ENCODE measurements at regions not wholly inside any gene's neighbourhood (a gene's known extent, or its start where the extent isn't known, plus 50 kb on each side); places are given as distances from the start of the nearest gene placed in this dataset.
A peak's percentile ranks its signal among the peaks of the same experiment; 100 is the strongest.

DNA sequence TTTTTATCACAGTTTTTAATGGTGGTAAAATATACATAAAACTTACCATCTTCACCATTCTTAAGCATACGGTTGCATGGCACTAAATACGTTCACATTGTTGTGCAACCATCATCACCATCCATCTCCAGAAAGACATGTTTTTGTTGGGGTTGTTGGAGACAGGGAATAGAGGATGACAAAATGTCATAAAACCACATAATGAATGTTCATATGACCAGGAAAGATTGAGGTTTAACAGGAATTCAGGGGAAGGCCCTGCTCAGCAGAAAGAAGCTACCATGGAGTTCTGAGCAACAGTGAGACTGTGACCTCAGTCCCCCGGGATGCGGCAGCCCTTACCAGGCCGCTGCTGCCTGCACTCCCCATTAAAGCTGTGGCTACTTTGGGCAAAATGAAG, 63.9 kb upstream of the TRIM2 start:
- DNase-seq: no peak

GRCh38 chr4:153141238-153141637, 63.0 kb upstream of the TRIM2 start:
- no peak for DNase-seq

DNA sequence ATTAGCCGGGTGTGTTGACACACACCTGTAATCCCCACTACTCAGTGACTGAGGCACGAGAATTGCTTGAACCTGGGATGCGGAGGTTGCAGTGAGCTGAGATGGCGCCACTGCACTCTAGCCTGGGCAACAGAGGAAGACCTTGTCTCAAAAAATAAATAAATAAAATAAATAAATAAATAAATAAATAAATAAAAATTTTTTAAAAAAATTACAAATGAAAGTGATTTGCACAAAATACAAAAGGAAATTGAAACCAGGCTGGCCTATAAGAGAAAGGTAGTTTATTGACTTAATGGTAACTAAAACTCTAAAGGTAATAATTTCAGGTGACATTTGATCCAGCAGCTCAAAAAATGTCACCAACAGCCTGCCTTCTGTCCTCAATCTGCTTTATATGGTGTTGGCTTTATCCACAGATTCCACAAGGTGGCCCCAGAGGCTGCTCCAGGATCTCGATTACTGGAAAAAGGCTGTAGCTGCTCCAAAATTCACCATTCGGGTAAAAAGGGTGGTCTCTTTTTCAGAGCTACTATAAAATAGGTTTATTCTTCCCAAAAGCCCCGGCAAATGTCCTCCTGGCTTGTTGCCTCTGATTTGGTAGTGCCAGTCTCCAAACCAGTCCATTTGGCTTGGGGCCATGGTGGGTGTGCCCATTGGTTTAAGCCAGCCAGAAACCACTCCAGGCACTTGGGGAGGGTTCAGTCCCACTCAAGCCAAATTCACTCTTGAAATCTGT, 61.4 kb upstream of the TRIM2 start:
- DNase-seq: peak; percentile 49

DNA sequence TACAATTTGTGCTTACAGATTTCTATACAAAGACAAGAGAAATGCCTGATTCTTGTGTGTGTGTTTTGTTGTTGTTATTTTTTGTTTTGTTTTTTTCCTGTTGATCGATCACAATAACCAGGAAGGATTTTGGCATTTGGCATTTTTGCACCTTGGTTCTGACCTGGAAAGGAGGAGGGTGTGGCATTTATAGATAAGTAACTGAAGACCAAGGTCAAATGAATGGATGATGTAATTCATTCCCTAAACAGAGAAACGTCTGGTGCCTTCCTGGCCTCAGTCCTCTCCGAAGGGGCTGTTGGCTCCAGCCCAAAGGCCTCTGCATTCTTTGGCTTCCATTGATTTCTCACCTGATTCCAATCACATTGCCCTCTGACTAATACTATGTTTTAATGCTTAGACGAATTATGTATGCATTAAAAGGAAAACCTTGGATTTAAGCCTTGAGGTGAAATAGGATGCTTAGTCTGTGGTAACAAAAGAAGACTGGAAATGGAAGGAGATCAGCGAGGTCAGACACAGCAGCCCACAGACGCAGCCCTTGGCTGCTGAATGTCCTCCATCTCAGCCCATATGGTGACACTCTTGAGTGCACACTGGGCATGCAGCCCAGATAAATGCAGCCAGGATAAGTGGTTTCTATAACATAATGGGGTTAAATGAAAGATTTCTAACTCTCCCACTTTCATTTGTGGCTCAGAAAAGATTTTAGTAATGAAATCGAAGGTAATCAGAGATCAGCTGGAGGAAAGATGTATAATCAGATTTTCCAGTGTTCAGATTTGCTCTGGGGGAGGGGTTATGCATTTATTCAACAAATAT, 60.5 kb upstream of the TRIM2 start:
- no peak for DNase-seq

DNA sequence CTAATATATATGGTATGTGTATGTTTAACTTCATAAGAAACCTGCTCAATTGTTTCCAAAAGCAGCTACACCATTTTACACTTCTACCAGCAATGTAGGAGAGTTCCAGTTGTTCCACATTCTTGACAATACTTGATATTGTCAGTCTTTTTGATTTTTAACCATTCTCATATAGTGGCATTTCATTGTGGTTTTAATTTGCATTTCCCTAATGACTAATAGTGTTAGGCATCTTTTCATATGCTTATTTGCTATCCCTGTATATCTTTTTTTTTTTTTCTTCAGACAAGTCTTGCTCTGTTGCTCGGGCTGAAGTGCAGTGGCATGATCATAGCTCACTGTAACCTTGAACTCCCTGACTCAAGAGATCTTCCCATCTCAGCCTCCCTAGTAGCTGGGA, 58.2 kb upstream of the TRIM2 start:
- no peak for DNase-seq

- no peak for DNase-seq
These were observed 57.3 kb upstream of the TRIM2 start for GRCh38 chr4:153146961-153147360.

GRCh38 chr4:153148791-153149190, 55.5 kb upstream of the TRIM2 start:
- DNase-seq: no peak

GRCh38 chr4:153151535-153152455, 52.4 kb upstream of the TRIM2 start:
- peak; percentile 71 for DNase-seq

GRCh38 chr4:153152501-153153338, 51.5 kb upstream of the TRIM2 start:
- DNase-seq: peak; percentile 28

- DNase-seq: peak; percentile 32
These were observed 50.8 kb upstream of the TRIM2 start for GRCh38 chr4:153153339-153153871.

DNA sequence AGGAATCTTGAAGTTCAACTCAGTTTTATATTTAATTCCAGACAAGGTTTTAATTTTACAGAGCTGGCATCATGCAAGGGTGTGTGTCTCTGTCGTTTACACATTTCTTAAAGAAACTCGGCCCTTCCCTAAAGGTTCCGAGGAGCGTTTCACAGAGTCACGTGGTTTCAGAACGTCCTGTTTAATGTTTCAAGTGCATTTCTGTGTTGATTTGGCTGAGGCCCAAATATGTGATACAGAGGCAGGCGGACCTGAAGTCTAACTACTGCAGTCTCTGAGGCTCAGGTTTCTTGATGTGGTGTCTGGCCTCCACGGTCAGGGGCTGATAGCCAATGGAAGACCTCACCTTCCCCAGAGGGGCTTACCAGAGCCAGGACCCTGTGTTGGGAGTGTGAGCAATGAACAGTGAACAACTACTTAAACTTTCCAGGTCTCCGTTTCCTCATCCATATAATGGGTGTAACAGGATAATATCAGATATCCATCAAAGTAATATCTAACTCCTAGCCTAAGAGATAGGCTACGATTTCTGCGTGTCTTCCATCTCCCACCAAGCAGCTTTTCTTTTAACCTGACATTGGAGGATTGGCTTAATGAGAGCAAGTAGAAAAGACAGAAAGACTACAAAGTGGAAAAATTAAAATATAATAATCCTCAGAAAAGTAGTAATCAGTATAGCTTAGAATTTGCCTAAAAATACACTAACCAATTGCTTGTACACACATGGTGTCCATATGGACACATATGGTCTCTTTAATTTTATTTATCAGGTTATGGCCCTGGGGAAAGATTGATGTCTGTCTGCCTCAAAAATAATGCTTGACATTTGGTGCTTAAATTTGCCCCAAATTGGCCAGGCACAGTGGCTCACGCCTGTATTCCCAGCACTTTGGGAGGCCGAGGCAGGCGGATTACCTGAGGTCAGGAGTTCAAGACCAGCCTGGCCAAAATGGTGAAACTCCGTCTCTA, 50.0 kb upstream of the TRIM2 start:
- no peak for DNase-seq
